ENCODE measurements at regions not wholly inside any gene's neighbourhood (a gene's known extent, or its start where the extent isn't known, plus 50 kb on each side); places are given as distances from the start of the nearest gene placed in this dataset.

GRCh38 chr18:43797347-43797746, 520.1 kb upstream of the SYT4 start:
- Histone ChIP-seq H3K27ac (ENCODE audit: low read depth in 1 of 3, low read length in 2 of 3) (no peak overlapping the region), H3K27me3 (ENCODE audit: control insufficient read depth in 3 of 3, insufficient read depth in 3 of 3, low read length in 3 of 3) (peaks cover 0 to 2% (median 0%) of the 10 kb centered on the region in 3 donors), H3K9me3 (ENCODE audit: control insufficient read depth in 2 of 2, insufficient read depth in 1 of 2, low read depth in 1 of 2, low read length in 1 of 2) (no peaks in the 10 kb centered on the region), H3K4me3 (ENCODE audit: low read depth in 1 of 3, low read length in 3 of 3) (no peak overlapping the region), H3K36me3 (ENCODE audit: control insufficient read depth in 3 of 3, insufficient read depth in 2 of 3, low read depth in 1 of 3, low read length in 3 of 3) (no peaks in the 10 kb centered on the region), H3K4me1 (ENCODE audit: control insufficient read depth in 3 of 3, insufficient read depth in 2 of 3, low read depth in 1 of 3, low read length in 2 of 3) (no peaks in the 10 kb centered on the region)
- 73 to 83% (median 75%) methylated on average over 1 of the region's 1 CpG for WGBS, 3 donors
- DNase-seq (no peak), FAIRE-seq (no peak)

DNA sequence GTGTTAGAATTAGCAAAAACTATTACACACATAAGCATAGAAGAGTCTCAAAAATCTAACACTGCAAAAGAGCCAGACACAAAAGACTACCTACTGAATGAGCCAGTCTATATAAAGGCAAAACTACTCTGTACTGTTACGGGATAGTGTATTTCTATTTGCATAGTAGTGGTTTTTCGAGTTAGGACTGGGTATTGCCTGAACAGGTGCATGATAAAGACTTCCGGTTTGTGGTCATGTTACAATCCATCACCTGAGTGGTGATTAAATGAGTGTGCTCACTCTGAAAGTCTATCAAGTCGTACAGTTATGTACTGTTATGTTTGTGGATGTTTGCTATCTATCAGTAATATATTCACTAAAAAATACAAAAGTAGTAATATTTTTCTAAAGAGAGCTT, 523.3 kb upstream of the SYT4 start:
- H3K27ac ChIP-seq (ENCODE audit: low read depth in 1 of 3, low read length in 2 of 3): no peak overlapping the region
- H3K27me3 ChIP-seq (ENCODE audit: control insufficient read depth in 3 of 3, insufficient read depth in 3 of 3, low read length in 3 of 3): no peaks in the 10 kb centered on the region
- H3K36me3 ChIP-seq (ENCODE audit: control insufficient read depth in 3 of 3, insufficient read depth in 2 of 3, low read depth in 1 of 3, low read length in 3 of 3): no peaks in the 10 kb centered on the region
- WGBS, 3 donors: 51 to 76% (median 60%) methylated on average over 4 of the region's 4 CpGs
- FAIRE-seq (no peak), DNase-seq (no peak)
- H3K4me3 ChIP-seq (ENCODE audit: low read depth in 1 of 3, low read length in 3 of 3): no peak overlapping the region
- peaks cover 0 to 3% of the 10 kb centered on the region in 2 donors for H3K9me3 ChIP-seq (ENCODE audit: control insufficient read depth in 2 of 2, insufficient read depth in 1 of 2, low read depth in 1 of 2, low read length in 1 of 2)
- no peaks in the 10 kb centered on the region for H3K4me1 ChIP-seq (ENCODE audit: control insufficient read depth in 3 of 3, insufficient read depth in 2 of 3, low read depth in 1 of 3, low read length in 2 of 3)

- DNase-seq (no peak), FAIRE-seq (no peak)
- Histone ChIP-seq H3K27ac (ENCODE audit: low read depth in 1 of 3, low read length in 2 of 3) (no peak overlapping the region), H3K36me3 (ENCODE audit: control insufficient read depth in 3 of 3, insufficient read depth in 2 of 3, low read depth in 1 of 3, low read length in 3 of 3) (no peaks in the 10 kb centered on the region), H3K27me3 (ENCODE audit: control insufficient read depth in 3 of 3, insufficient read depth in 3 of 3, low read length in 3 of 3) (no peaks in the 10 kb centered on the region), H3K4me1 (ENCODE audit: control insufficient read depth in 3 of 3, insufficient read depth in 2 of 3, low read depth in 1 of 3, low read length in 2 of 3) (no peaks in the 10 kb centered on the region), H3K4me3 (ENCODE audit: low read depth in 1 of 3, low read length in 3 of 3) (no peak overlapping the region), H3K9me3 (ENCODE audit: control insufficient read depth in 2 of 2, insufficient read depth in 1 of 2, low read depth in 1 of 2, low read length in 1 of 2) (peaks cover 0 to 6% of the 10 kb centered on the region in 2 donors)
- WGBS, 3 donors: 56 to 61% (median 61%) methylated on average over 5 of the region's 5 CpGs
Observed at GRCh38 chr18:43805646-43806194, 528.4 kb upstream of the SYT4 start.

DNA sequence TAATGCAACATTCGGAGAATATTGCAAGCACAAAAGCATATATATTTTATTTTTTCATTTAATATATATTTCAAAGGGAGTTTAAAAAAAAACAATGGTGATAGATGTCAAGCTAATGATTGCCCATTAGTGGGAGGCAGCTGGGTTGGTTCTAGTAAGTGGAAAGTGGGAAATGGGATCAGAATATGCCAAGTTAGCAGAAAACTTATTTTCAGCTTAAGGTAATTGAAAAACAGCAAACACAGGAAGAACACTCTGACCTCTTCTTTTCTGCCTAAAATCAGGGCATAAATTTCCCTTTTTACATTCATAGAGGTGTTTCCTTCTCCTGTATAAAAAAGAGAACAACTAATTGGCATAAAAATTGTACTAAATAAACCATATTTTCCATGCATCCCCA, 535.3 kb upstream of the SYT4 start:
- no peak for FAIRE-seq
- 92 to 95% (median 95%) methylated on average over 1 of the region's 1 CpG for WGBS, 3 donors
- DNase-seq: no peak

GRCh38 chr18:43819397-43819796, 542.1 kb upstream of the SYT4 start:
- DNase-seq: no peak
- no peak overlapping the region for H3K4me3 ChIP-seq (ENCODE audit: low read depth in 1 of 3, low read length in 3 of 3)
- H3K27ac ChIP-seq (ENCODE audit: low read depth in 1 of 3, low read length in 2 of 3): no peak overlapping the region
- 50 to 61% (median 59%) methylated on average over 1 of the region's 1 CpG for WGBS, 3 donors
- no peaks in the 10 kb centered on the region for H3K36me3 ChIP-seq (ENCODE audit: control insufficient read depth in 3 of 3, insufficient read depth in 2 of 3, low read depth in 1 of 3, low read length in 3 of 3)
- no peaks in the 10 kb centered on the region for H3K4me1 ChIP-seq (ENCODE audit: control insufficient read depth in 3 of 3, insufficient read depth in 2 of 3, low read depth in 1 of 3, low read length in 2 of 3)
- H3K9me3 ChIP-seq (ENCODE audit: control insufficient read depth in 2 of 2, insufficient read depth in 1 of 2, low read depth in 1 of 2, low read length in 1 of 2): no peaks in the 10 kb centered on the region
- FAIRE-seq: no peak
- H3K27me3 ChIP-seq (ENCODE audit: control insufficient read depth in 3 of 3, insufficient read depth in 3 of 3, low read length in 3 of 3): no peaks in the 10 kb centered on the region

More for the DNA sequence above, 535.3 kb upstream of the SYT4 start:
- Histone ChIP-seq H3K4me1 (ENCODE audit: control insufficient read depth in 3 of 3, insufficient read depth in 2 of 3, low read depth in 1 of 3, low read length in 2 of 3) (no peaks in the 10 kb centered on the region), H3K9me3 (ENCODE audit: control insufficient read depth in 2 of 2, insufficient read depth in 1 of 2, low read depth in 1 of 2, low read length in 1 of 2) (no peaks in the 10 kb centered on the region), H3K36me3 (ENCODE audit: control insufficient read depth in 3 of 3, insufficient read depth in 2 of 3, low read depth in 1 of 3, low read length in 3 of 3) (no peaks in the 10 kb centered on the region), H3K27ac (ENCODE audit: low read depth in 1 of 3, low read length in 2 of 3) (no peak overlapping the region), H3K4me3 (ENCODE audit: low read depth in 1 of 3, low read length in 3 of 3) (no peak overlapping the region), H3K27me3 (ENCODE audit: control insufficient read depth in 3 of 3, insufficient read depth in 3 of 3, low read length in 3 of 3) (no peaks in the 10 kb centered on the region)

GRCh38 chr18:43819873-43820272, 542.6 kb upstream of the SYT4 start:
- DNase-seq (no peak), FAIRE-seq (no peak)
- Histone ChIP-seq H3K4me1 (ENCODE audit: control insufficient read depth in 3 of 3, insufficient read depth in 2 of 3, low read depth in 1 of 3, low read length in 2 of 3) (no peaks in the 10 kb centered on the region), H3K9me3 (ENCODE audit: control insufficient read depth in 2 of 2, insufficient read depth in 1 of 2, low read depth in 1 of 2, low read length in 1 of 2) (no peaks in the 10 kb centered on the region), H3K27ac (ENCODE audit: low read depth in 1 of 3, low read length in 2 of 3) (no peak overlapping the region), H3K4me3 (ENCODE audit: low read depth in 1 of 3, low read length in 3 of 3) (no peak overlapping the region), H3K36me3 (ENCODE audit: control insufficient read depth in 3 of 3, insufficient read depth in 2 of 3, low read depth in 1 of 3, low read length in 3 of 3) (no peaks in the 10 kb centered on the region), H3K27me3 (ENCODE audit: control insufficient read depth in 3 of 3, insufficient read depth in 3 of 3, low read length in 3 of 3) (no peaks in the 10 kb centered on the region)
- 66 to 91% (median 68%) methylated on average over 1 of the region's 1 CpG for WGBS, 3 donors

GRCh38 chr18:43825768-43826167, 548.5 kb upstream of the SYT4 start:
- no peak overlapping the region for H3K27ac ChIP-seq (ENCODE audit: low read depth in 1 of 3, low read length in 2 of 3)
- 68 to 82% (median 74%) methylated on average over 2 of the region's 2 CpGs for WGBS, 3 donors
- DNase-seq (no peak), FAIRE-seq (no peak)
- H3K4me1 ChIP-seq (ENCODE audit: control insufficient read depth in 3 of 3, insufficient read depth in 2 of 3, low read depth in 1 of 3, low read length in 2 of 3): no peaks in the 10 kb centered on the region
- no peaks in the 10 kb centered on the region for H3K36me3 ChIP-seq (ENCODE audit: control insufficient read depth in 3 of 3, insufficient read depth in 2 of 3, low read depth in 1 of 3, low read length in 3 of 3)
- H3K27me3 ChIP-seq (ENCODE audit: control insufficient read depth in 3 of 3, insufficient read depth in 3 of 3, low read length in 3 of 3): no peaks in the 10 kb centered on the region
- no peaks in the 10 kb centered on the region for H3K9me3 ChIP-seq (ENCODE audit: control insufficient read depth in 2 of 2, insufficient read depth in 1 of 2, low read depth in 1 of 2, low read length in 1 of 2)
- H3K4me3 ChIP-seq (ENCODE audit: low read depth in 1 of 3, low read length in 3 of 3): no peak overlapping the region

DNA sequence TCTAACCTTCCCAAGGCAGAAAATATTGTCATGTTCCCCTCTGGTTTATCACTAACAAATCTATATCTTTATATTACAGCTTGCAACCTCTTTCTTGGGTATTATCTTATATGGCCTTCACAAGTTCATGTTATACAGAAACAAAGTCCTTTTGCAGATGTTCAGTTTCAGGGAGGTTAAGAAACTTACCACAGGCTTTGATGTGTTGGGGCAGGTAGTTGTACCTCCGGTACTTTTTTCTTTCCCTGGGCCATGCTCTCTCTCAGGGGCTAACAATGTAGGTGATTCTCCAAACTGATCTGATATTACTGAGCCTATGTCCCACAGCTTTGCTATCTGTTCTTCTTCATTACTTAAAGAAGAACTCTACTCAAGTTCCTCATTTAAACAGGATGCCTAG, 548.9 kb upstream of the SYT4 start:
- no peaks in the 10 kb centered on the region for H3K36me3 ChIP-seq (ENCODE audit: control insufficient read depth in 3 of 3, insufficient read depth in 2 of 3, low read depth in 1 of 3, low read length in 3 of 3)
- DNase-seq (no peak), FAIRE-seq (no peak)
- 59 to 89% (median 82%) methylated on average over 1 of the region's 1 CpG for WGBS, 3 donors
- H3K4me3 ChIP-seq (ENCODE audit: low read depth in 1 of 3, low read length in 3 of 3): no peak overlapping the region
- H3K9me3 ChIP-seq (ENCODE audit: control insufficient read depth in 2 of 2, insufficient read depth in 1 of 2, low read depth in 1 of 2, low read length in 1 of 2): no peaks in the 10 kb centered on the region
- H3K27ac ChIP-seq (ENCODE audit: low read depth in 1 of 3, low read length in 2 of 3): no peak overlapping the region
- H3K27me3 ChIP-seq (ENCODE audit: control insufficient read depth in 3 of 3, insufficient read depth in 3 of 3, low read length in 3 of 3): no peaks in the 10 kb centered on the region
- no peaks in the 10 kb centered on the region for H3K4me1 ChIP-seq (ENCODE audit: control insufficient read depth in 3 of 3, insufficient read depth in 2 of 3, low read depth in 1 of 3, low read length in 2 of 3)

DNA sequence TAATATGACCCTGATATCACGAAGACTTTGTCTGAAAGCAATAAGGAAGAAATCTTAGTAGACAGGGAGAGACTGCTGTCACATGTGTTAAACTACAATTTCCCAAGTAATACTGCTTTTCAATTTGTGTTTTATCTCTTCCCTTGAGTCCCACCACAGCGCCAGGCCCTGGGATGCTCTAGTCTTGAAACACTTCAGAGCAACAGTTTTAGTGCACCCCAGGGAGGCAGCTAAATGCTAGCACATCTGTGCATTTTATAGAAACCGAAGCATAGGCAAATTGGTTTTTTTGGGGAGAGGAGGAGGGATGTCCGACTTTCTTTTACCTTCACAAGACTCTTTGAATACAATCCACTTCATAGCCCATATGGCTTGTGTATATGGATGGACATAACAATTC, 550.0 kb upstream of the SYT4 start:
- WGBS, 3 donors: 44 to 62% (median 62%) methylated on average over 4 of the region's 4 CpGs
- Histone ChIP-seq H3K27me3 (ENCODE audit: control insufficient read depth in 3 of 3, insufficient read depth in 3 of 3, low read length in 3 of 3) (no peaks in the 10 kb centered on the region), H3K27ac (ENCODE audit: low read depth in 1 of 3, low read length in 2 of 3) (no peak overlapping the region), H3K4me3 (ENCODE audit: low read depth in 1 of 3, low read length in 3 of 3) (no peak overlapping the region), H3K36me3 (ENCODE audit: control insufficient read depth in 3 of 3, insufficient read depth in 2 of 3, low read depth in 1 of 3, low read length in 3 of 3) (no peaks in the 10 kb centered on the region), H3K4me1 (ENCODE audit: control insufficient read depth in 3 of 3, insufficient read depth in 2 of 3, low read depth in 1 of 3, low read length in 2 of 3) (no peaks in the 10 kb centered on the region), H3K9me3 (ENCODE audit: control insufficient read depth in 2 of 2, insufficient read depth in 1 of 2, low read depth in 1 of 2, low read length in 1 of 2) (no peaks in the 10 kb centered on the region)
- FAIRE-seq (no peak), DNase-seq (no peak)
